Sigmoid colon (tissue), 4 donors: ENCODE measurements at regions not wholly inside any gene's neighbourhood (a gene's known extent, or its start where the extent isn't known, plus 50 kb on each side); places are given as distances from the start of the nearest gene placed in this dataset.

Experiments
- EP300 ChIP-seq, 4 donors: sonication (generic); formaldehyde crosslinking; IDR thresholded peaks; one replicate each; pipeline ENCODE4 v1.6.1; 2017; ENCODE audit warnings: antibody characterized with exemption in 4 of 4
- POLR2A ChIP-seq, 2 donors: fragments of 450-650 bp; IDR thresholded peaks; one replicate each; pipeline ENCODE4 v1.6.1; 2016; ENCODE audit warnings: antibody characterized with exemption in 2 of 2, mild to moderate bottlenecking in 2 of 2, moderate library complexity in 2 of 2
- POLR2AphosphoS5 ChIP-seq, 4 donors: sonication (generic); formaldehyde crosslinking; IDR thresholded peaks; one replicate each; pipeline ENCODE4 v1.6.1; 2017; ENCODE audit warnings: antibody characterized with exemption in 4 of 4
- TF ChIP-seq, protein P1 (sequence below), 4 experiments: fragments of 450-650 bp in 3 of 4; fragments of 200-600 bp in 1 of 4; IDR thresholded peaks; one replicate each; pipeline ENCODE4 v1.5.1; 2016 to 2019; ENCODE audit warnings: antibody characterized with exemption in 4 of 4, mild to moderate bottlenecking in 3 of 4, moderate library complexity in 2 of 4

DNA sequence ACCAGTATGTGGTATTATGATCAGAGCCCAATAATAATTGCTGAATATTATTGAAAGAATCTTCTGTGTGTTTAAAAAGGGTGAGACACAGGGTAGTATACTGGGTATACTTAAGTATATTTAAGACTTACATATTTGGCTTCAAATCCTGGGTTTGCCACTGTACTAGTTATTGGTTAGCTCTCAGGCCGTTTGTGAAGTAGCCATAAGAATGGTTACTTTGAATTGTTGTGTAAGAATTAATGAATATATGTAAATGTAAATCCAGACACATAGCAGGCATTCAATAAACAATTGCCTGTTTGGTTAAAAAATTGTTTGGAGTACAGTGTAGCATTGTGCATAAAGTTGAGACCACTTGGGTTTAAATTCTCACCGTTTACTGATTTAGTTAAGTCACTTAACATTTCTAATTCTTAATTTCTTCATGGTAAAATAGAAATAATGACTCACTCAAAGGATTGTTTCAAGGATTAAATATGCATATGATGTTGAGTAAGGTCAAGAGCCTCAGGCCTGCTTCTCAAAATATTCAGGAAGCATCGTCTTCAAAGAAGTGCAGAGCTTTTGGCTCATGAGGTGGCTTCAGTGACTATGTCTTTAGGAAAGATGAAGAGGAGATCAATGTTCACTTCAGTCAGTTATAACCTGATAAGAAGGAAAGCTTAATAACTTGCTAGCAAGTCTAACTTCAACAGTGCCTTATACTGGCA, 207.9 kb upstream of the NT5C1B start:
- TF ChIP-seq, protein P1, sequence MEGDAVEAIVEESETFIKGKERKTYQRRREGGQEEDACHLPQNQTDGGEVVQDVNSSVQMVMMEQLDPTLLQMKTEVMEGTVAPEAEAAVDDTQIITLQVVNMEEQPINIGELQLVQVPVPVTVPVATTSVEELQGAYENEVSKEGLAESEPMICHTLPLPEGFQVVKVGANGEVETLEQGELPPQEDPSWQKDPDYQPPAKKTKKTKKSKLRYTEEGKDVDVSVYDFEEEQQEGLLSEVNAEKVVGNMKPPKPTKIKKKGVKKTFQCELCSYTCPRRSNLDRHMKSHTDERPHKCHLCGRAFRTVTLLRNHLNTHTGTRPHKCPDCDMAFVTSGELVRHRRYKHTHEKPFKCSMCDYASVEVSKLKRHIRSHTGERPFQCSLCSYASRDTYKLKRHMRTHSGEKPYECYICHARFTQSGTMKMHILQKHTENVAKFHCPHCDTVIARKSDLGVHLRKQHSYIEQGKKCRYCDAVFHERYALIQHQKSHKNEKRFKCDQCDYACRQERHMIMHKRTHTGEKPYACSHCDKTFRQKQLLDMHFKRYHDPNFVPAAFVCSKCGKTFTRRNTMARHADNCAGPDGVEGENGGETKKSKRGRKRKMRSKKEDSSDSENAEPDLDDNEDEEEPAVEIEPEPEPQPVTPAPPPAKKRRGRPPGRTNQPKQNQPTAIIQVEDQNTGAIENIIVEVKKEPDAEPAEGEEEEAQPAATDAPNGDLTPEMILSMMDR (IDR thresholded peaks at IDR 0.05) = no peak
- TF ChIP-seq POLR2A (IDR thresholded peaks at IDR 0.05) = no peak
- TF ChIP-seq POLR2AphosphoS5 (IDR thresholded peaks at IDR 0.05) = no peak
- no peak for TF ChIP-seq EP300 (IDR thresholded peaks at IDR 0.05)
